Gastroesophageal sphincter (tissue), 3 donors: ENCODE measurements at regions not wholly inside any gene's neighbourhood (a gene's known extent, or its start where the extent isn't known, plus 50 kb on each side); places are given as distances from the start of the nearest gene placed in this dataset.

ENCODE experiments used
- EP300 ChIP-seq: sonication (generic); formaldehyde crosslinking; IDR thresholded peaks from one replicate; pipeline ENCODE4 v1.6.1; 2017; ENCODE audit warnings: antibody characterized with exemption, mild to moderate bottlenecking
- POLR2A ChIP-seq, 2 donors: fragments of 450-650 bp; IDR thresholded peaks; one replicate each; pipeline ENCODE4 v1.6.1; 2017; ENCODE audit warnings: antibody characterized with exemption in 2 of 2, mild to moderate bottlenecking in 2 of 2, moderate library complexity in 1 of 2
- TF ChIP-seq, protein P1 (sequence below), 4 experiments: fragments of 200-600 bp in 2 of 4; fragments of 450-650 bp in 2 of 4; sonication (generic) in 1 of 4; IDR thresholded peaks; one replicate each; pipeline ENCODE4 v1.5.1; 2017 to 2019; ENCODE audit warnings: antibody characterized with exemption in 4 of 4, mild to moderate bottlenecking in 2 of 4, moderate library complexity in 2 of 4

DNA sequence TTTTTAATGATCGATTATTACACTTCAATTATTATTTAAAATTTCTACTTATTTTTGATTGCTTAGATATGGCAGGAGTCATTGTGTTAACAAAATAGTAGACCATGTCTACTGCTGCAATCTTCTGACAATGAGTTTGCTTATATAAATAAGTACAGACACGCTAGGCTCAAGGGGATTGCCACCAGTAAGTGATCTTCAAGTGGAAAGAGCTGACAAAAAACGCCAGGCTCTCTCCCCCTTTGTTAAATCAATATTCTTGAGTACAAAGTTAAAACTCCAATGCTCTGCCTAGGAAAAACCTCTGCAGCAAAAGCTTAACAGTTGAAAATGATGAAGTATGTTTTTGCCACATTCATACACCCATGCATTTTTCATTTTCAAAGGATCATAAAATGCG lies 738.1 kb downstream of the HDGFL1 start:
- TF ChIP-seq, protein P1, sequence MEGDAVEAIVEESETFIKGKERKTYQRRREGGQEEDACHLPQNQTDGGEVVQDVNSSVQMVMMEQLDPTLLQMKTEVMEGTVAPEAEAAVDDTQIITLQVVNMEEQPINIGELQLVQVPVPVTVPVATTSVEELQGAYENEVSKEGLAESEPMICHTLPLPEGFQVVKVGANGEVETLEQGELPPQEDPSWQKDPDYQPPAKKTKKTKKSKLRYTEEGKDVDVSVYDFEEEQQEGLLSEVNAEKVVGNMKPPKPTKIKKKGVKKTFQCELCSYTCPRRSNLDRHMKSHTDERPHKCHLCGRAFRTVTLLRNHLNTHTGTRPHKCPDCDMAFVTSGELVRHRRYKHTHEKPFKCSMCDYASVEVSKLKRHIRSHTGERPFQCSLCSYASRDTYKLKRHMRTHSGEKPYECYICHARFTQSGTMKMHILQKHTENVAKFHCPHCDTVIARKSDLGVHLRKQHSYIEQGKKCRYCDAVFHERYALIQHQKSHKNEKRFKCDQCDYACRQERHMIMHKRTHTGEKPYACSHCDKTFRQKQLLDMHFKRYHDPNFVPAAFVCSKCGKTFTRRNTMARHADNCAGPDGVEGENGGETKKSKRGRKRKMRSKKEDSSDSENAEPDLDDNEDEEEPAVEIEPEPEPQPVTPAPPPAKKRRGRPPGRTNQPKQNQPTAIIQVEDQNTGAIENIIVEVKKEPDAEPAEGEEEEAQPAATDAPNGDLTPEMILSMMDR (IDR thresholded peaks at IDR 0.05) = no peak
- TF ChIP-seq EP300 = no peak
- no peak for TF ChIP-seq POLR2A (IDR thresholded peaks at IDR 0.05)
